Esophagus muscularis mucosa (tissue), 3 donors: ENCODE measurements at regions not wholly inside any gene's neighbourhood (a gene's known extent, or its start where the extent isn't known, plus 50 kb on each side); places are given as distances from the start of the nearest gene placed in this dataset.

Experiments
- CTCF ChIP-seq, 3 experiments: fragments of 200-600 bp in 2 of 3; fragments of 450-650 bp in 1 of 3; sonication (generic) in 2 of 3; IDR thresholded peaks; one replicate each; pipeline ENCODE4 v1.5.1; 2017 to 2019; ENCODE audit warnings: antibody characterized with exemption in 3 of 3, mild to moderate bottlenecking in 2 of 3, moderate library complexity in 1 of 3
- POLR2A ChIP-seq: fragments of 450-650 bp; IDR thresholded peaks from one replicate; pipeline ENCODE4 v1.6.1; 2017; ENCODE audit warnings: antibody characterized with exemption, moderate library complexity, mild to moderate bottlenecking, low read depth

DNA sequence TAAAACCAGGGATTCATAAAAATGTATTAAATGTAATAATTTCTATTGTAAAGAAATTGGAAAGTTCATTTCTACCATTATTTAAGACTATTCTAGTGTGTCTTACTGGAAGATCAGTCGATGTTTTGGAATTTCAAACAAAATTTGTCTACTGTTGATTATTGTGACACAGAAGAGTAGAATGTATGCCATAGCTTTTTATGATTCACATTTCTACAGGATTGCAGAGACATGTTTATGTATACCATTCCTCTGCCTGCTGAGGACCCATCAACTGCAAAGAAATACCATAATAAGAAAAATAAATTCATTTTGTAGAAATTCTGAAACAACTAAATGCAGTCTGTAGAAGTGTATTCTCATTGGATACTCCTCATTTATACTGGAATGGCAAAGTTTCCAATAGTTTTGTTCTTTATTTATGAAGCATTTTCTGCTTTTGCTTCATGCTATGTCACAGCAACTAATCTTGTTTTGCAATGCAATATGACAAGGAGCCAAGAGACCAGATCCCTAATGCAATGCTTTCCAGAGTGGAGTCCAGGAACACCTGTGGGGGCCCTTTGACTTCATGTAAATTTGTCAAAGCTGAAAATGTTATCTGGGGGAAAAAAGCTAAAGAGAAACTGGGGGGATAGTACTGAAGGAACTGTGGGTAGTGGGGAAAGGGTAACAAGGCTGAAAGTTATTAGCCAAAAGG lies 172.9 kb upstream of the LRIG3 start:
- TF ChIP-seq POLR2A (no peak), CTCF (IDR thresholded peaks at IDR 0.05) (no peak)
